Right lobe of liver (tissue), 4 donors: ENCODE measurements at regions not wholly inside any gene's neighbourhood (a gene's known extent, or its start where the extent isn't known, plus 50 kb on each side); places are given as distances from the start of the nearest gene placed in this dataset.

Source experiments
- CTCF ChIP-seq, 4 donors: fragments of 200-600 bp in 3 of 4; fragments of 450-650 bp in 1 of 4; IDR thresholded peaks; one replicate each; pipeline versions ENCODE4 v1.5.1 to v1.8.0; 2016 to 2022; ENCODE audit warnings: antibody characterized with exemption in 4 of 4, mild to moderate bottlenecking in 2 of 4
- POLR2A ChIP-seq: fragments of 450-650 bp; IDR thresholded peaks from one replicate; pipeline ENCODE4 v1.6.1; 2017; ENCODE audit warnings: antibody characterized with exemption, mild to moderate bottlenecking
- donor health status: DM: no; HTN: no; CAD: no.
- donor health status: DM: no; HTN: no; CAD: no.
- donor health status: DM: no; HTN: yes; CAD: no.

DNA sequence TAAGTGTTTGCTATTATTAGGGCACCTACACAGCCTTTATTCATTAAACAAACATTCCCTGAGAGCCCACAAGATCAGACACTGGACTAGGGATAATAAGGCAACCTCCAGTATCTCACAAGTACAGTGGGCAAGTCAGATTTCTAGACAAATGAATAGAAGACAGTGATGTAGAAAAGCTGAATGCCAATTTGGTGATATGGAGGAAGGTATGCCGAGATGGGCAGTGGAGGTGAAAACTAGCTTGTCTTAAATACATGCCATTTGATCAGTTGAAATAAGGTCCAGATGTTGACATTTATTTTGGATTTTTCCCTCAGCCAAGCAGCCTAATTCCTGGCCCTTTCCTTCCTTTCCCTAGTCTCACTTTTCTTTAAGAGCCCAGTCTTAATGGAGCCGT, 130.3 kb downstream of the RXFP2 start:
- TF ChIP-seq CTCF (IDR thresholded peaks at IDR 0.05) (no peak), POLR2A (no peak)
